GM21717 (cell line): ENCODE measurements at regions not wholly inside any gene's neighbourhood (a gene's known extent, or its start where the extent isn't known, plus 50 kb on each side); places are given as distances from the start of the nearest gene placed in this dataset.
"Not testable (repeated sequence)": the region's sequence is repeated elsewhere in the genome, so short reads cannot be mapped to it uniquely, and the experiment has no call there.

Experiments used
- ATAC-seq: cut with Tn5 transposase; IDR thresholded peaks from one replicate; pipeline ENCODE4 v1.9.1; 2021; ENCODE audit warnings: mild to moderate bottlenecking, moderate library complexity; ENCODE audit not compliant: unreplicated experiment

DNA sequence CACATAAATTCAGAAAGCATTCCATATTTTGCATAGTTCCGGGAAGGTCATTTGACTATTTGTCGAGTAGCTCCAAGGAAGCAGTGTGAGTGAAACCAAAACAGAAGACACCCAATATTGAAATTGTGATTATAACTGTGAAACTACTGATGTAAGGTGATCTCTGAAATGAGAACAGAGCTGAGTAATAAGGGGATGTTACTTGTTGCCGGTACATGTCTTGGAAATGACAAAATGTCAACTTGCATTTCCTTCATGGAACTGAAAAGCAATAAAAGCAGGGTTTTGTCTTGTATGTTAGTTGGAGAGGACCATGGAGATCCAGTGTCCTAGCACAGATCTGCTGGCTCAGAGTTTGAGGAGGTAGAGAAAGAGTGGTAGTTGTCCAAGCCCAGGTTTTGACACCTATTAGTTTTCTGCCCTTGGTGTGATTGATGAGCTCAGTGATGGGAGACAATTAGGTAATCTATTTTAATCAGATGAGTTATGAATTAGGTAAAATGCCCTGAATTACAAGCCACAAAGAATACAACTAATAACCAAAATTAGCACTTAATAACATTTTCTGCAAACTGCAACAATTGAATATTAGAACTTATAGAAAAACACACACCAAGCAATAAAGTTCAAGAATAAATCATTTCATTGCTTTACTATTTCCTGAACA, 58.7 kb upstream of the ZNF519 start:
- ATAC-seq = peak; percentile 89

DNA sequence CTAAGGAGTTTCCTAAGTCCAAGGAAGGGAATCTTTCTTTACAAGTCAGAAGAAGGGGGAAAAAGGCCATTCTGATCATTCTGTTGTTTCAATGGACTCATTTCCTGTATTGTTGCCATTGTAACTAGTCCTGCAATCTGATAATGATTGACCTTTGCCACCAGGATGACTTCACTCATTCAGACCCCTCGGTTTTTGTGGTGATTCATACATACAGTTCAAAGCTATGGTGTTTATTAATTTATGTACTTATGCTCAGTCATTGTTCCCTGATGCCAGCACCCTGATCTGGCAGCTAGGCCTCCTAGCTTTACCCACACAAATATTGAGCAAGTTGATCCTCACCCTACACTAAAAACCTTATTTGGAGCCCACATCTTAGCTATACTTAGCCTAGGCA, 57.6 kb upstream of the ZNF519 start:
- no peak for ATAC-seq

DNA sequence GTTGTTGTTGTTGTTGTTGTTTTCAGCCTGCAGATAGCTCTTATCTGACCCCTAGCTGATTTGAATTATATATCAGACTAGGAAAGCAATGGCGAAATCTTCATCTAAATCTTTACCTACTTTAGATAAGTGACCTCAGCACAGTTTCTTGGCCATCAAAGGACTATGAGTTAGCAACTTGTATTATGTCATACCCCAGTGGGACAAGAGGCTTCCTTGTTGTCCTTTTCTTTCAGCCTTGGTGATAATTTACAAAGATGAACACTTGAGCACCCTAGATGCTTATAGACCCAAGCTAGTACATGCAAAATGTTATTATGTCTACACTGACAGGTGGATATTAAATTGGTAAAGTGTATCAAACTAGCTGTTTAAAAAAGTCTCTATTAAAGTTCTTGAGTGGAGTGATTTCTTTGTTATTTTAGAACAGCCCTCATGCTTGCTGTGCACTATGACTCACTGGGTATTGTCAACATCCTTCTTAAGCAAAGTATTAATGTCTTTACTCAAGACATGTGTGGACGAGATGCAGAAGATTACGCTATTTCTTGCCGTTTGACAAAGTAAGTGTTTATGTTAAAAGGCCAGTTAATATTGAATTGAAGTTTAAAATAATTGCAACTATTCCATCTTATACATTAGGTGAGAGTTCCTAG, 56.6 kb upstream of the ZNF519 start:
- not testable (repeated sequence) for ATAC-seq
